ENCODE measurements at regions not wholly inside any gene's neighbourhood (a gene's known extent, or its start where the extent isn't known, plus 50 kb on each side); places are given as distances from the start of the nearest gene placed in this dataset.

DNA sequence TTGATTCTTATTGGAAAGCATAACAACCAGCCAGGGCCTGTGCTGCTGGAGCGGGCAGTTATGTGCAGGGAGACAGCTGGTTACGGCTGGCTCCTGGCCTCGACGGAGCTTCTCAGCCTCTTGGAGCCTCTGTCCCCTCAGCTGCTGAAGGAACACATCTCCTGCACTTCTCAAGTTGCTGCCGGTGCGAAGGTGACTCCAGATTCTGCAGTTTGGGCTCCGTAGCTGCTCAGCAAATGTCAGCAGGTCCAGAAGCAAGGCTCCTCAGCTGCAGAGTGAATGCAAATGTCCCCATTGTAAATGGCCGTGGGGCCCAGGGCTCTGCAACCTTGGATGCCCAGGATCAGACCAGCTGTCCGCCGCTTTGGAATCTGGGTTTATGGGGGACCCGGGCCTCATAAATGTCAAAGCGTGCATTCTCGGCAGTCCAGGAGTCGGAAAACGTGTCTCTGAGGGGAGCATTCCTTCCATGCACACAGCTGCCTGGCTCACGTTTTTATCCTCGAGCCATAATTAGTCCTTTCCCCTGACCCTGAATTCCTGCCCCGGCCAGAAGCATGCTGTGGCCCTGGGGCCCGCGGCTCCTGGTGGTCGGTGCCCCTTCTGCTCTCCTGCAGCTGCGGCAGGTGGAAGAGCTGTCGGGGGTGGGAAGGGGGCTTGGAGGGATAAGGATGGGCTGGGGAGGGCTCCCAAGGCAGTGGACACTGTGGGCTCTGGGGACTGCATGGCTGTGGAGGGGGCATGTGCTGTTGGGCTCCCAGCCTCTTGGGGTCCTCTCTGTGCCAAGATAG is 106.0 kb downstream of the KIF26A start:
- TF ChIP-seq TAF1 (IDR thresholded peaks at IDR 0.05; ENCODE audit: borderline replicate concordance, low read depth, low read length) (no peak), POLR2A (IDR thresholded peaks at IDR 0.05; ENCODE audit: low read depth, low read length) (no peak), POLR2AphosphoS5 (IDR thresholded peaks at IDR 0.05; ENCODE audit: low read depth, low read length) (no peak)
- no peak for FAIRE-seq
- DNase-seq (ENCODE audit: insufficient read length) = no peak

DNA sequence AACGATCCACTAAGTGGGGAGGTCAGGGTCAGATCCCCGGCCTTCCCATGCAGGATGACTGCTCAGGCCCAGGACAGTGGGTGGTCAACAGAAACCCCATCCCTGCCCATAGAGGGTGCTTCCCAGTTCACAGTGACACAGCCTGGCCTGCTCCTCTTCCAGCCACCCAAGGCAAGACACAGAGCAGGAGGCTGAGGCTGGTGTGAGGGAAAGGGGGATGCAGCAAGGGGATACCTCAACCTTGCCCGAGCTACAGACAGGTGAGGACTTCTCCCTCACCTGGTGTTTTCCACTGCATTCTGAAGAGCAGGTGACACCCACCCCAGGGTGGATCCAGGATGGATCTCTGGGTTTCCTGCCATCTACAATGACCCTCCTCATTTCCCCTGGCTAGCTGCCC is 106.7 kb downstream of the KIF26A start:
- no peak for FAIRE-seq
- no peak for DNase-seq (ENCODE audit: insufficient read length)
- no peak for TF ChIP-seq POLR2A (IDR thresholded peaks at IDR 0.05; ENCODE audit: low read depth, low read length)
- no peak for TF ChIP-seq TAF1 (IDR thresholded peaks at IDR 0.05; ENCODE audit: borderline replicate concordance, low read depth, low read length)
- TF ChIP-seq POLR2AphosphoS5 (IDR thresholded peaks at IDR 0.05; ENCODE audit: low read depth, low read length) = no peak

DNA sequence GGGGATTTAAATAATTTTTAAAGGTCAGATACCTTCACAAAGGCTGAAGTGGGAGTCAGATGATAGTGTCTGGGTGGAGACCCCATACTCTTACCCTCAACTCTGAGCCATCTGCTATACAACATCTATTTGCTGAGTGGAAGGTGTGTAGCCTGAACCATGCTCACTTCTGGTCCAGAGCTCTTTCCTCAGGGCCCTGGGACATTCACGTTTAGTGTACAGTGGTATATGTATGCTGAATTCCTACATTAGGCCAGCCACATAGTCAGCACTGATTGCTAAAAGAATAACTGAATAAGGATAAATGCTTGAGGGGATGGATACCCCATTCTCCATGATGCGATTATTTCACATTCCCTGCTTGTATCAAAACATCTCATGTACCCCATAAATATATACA is 107.3 kb downstream of the KIF26A start:
- no peak for TF ChIP-seq POLR2AphosphoS5 (IDR thresholded peaks at IDR 0.05; ENCODE audit: low read depth, low read length)
- TF ChIP-seq POLR2A (IDR thresholded peaks at IDR 0.05; ENCODE audit: low read depth, low read length) = no peak
- TF ChIP-seq TAF1 (IDR thresholded peaks at IDR 0.05; ENCODE audit: borderline replicate concordance, low read depth, low read length) = no peak
- no peak for DNase-seq (ENCODE audit: insufficient read length)
- FAIRE-seq = no peak

DNA sequence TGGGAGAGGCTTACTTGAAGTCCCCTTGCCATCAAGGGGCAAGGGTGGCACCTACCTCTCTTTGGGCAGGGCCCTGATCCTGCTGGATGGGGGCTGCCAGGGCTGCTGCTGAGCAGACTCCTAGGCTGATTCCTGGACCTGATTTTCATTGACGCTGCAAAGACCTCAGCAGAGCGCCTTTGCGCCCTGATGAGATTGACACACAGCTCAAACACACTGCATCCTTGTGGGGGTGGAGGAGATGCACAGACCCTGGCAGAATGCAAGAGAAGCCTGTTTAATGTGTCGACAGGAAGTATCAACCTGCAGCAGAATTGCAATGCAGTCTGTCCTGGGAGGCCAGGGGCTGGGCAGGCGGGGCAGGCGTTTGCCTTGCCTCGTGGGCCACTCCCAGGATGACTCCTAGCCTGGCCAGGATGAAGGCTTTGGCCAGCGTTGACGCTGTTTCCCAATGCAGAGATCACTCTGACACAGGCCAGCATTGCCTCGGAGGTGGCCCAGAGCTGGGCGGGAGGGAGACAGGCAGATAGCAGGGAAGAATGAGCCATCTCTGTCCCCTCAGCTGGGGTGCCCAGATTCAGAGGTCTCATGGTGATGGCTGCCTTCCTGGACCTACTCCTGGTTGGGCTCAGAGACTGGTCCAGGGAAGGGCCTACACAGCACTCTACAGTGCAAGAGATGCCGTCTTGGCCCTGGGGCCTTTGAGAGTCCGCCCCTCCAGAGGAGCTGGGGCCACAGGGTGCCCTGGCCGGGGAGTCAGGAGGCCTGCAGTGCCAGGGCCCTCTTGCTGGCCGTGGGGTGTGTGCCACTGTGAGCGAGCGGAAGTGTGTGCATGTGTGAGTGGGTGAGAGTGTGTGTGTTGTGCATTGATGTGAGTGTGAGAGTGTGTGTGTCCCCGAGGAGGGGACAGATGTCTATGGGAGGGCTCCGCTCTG is 108.3 kb downstream of the KIF26A start:
- DNase-seq (ENCODE audit: insufficient read length) = no peak
- FAIRE-seq = no peak
- TF ChIP-seq POLR2A (IDR thresholded peaks at IDR 0.05; ENCODE audit: low read depth, low read length) (no peak), POLR2AphosphoS5 (IDR thresholded peaks at IDR 0.05; ENCODE audit: low read depth, low read length) (no peak), TAF1 (IDR thresholded peaks at IDR 0.05; ENCODE audit: borderline replicate concordance, low read depth, low read length) (no peak)

DNA sequence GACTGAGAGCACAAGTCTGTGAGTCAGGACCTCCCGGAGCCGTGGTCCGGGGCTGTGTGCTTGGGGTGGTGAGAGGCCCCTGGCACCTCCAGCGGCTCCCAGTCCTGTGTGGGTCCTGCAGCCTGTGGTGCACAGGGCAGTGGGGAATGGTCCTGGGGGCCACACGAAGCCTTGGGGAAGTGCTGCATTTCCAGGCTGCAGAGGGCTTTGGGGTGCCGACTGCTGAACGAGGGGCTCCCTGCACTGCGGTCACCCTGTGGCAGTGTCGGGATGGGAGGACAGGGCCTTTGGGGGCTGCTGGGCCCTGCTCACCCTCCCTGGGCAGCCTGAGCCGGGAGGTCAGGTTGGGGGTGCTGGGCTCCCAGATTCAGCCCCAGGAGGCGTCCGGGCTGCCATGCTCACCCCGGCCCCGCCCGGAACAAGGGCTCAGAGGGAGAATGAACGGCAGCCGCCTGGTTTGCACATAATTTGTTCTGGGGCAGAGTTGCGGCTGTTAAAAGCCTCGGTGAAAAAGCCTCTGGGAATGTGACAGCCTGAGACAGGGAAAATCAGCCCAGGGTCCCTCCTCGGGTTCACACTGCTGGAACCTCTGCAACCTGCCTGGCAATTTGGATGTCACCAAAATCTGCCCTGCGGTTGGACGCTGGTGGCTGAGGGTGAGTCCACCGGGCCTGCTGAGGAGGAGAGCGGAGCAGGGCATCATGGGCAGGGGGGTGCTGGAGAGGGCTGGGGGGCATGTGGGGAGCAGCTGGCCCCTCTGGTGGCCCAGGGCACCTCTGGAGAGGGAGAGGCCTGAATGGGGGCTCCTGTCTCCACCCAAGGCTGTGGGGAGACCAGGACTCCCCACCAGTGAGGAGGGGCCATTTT is 109.2 kb downstream of the KIF26A start:
- TF ChIP-seq TAF1 (IDR thresholded peaks at IDR 0.05; ENCODE audit: borderline replicate concordance, low read depth, low read length) = no peak
- no peak for TF ChIP-seq POLR2A (IDR thresholded peaks at IDR 0.05; ENCODE audit: low read depth, low read length)
- no peak for TF ChIP-seq POLR2AphosphoS5 (IDR thresholded peaks at IDR 0.05; ENCODE audit: low read depth, low read length)
- DNase-seq (ENCODE audit: insufficient read length) (no peak), FAIRE-seq (no peak)

DNA sequence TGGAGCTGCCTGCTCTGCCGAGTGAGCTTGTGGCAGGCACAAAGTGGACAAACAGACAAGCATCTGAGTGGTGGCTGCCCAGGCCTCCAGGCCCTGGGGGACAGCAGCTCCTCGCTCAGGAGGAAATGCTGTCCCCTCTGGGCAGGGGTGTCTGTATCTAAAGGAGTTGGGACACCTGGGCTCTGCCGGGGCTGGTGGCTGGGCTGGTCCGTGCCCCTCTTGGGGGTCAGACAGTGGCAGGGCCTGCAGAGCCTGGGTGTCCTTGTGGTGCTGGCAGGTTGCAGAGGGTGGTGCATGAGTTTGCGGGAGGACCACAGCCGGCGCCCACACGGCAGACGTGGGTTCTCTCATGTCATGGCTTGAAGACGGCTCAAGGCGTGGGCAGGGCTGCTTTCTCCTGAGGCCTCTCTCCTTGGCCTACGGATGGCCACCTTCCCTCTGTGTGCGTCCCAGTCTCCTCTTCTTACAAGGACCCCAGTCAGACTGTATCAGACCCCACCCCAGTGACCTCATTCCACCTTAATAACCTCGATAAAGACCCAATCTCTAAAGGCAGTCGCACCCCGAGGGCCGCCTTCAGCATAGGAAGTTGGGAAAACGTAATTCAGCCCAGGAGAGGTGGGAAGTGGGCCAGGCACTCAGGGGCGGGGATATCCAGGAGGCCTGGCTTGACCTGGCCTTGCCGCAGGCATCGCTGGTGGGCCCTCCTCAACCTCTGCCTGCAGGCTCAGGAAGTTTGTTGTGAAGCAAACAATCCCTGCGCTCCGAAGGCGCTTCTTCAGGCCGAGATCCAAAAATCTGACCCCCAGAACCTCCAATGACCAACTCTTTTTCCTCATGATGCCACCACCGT is 110.0 kb downstream of the KIF26A start:
- DNase-seq (ENCODE audit: insufficient read length) (no peak), FAIRE-seq (no peak)
- TF ChIP-seq POLR2AphosphoS5 (IDR thresholded peaks at IDR 0.05; ENCODE audit: low read depth, low read length) (no peak), TAF1 (IDR thresholded peaks at IDR 0.05; ENCODE audit: borderline replicate concordance, low read depth, low read length) (no peak), POLR2A (IDR thresholded peaks at IDR 0.05; ENCODE audit: low read depth, low read length) (no peak)

DNA sequence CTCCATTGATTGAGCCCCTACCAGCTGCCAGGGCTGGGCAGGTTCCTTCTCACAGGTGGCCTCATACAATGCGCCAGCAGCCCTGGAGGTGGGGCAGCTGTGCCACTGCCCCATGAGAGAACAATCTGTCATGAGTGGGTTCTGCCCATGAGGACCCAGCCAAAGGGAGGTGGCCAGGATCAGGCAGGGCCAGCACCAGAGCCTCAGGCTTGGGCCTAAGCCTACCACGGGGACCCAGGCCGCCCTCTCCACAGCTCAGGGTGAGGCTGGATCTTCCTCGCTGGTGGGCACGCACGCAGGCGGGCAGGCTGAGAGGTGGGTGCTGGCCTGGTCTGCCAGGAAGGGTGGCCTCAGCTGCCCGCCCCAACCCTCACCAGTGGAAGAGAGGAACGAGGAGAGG is 110.7 kb downstream of the KIF26A start:
- TF ChIP-seq POLR2A (IDR thresholded peaks at IDR 0.05; ENCODE audit: low read depth, low read length) (no peak), TAF1 (IDR thresholded peaks at IDR 0.05; ENCODE audit: borderline replicate concordance, low read depth, low read length) (no peak), POLR2AphosphoS5 (IDR thresholded peaks at IDR 0.05; ENCODE audit: low read depth, low read length) (no peak)
- FAIRE-seq = no peak

DNA sequence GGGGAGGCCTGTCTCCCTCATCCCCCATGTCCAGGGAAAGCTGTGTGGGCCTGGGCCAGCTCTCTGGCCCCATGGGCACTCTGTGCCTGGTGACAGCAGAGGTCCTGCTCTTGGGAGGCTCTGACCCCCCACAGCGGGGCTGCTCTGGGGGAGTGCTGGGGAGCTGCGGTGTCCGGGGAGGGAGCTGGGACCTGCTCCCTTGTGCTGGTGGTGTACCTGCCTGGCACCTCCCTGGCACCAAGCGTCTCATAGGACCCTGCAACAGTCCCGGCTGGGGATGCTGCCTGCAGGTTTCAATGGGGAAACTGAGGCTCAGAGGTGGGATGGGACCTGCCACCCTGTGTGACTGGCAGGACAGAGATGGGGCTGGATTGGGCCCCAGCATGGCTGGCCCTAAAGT is 111.3 kb downstream of the KIF26A start:
- DNase-seq (ENCODE audit: insufficient read length) (no peak), FAIRE-seq (no peak)

More for the DNA sequence above, 110.7 kb downstream of the KIF26A start:
- no peak for DNase-seq (ENCODE audit: insufficient read length)

DNA sequence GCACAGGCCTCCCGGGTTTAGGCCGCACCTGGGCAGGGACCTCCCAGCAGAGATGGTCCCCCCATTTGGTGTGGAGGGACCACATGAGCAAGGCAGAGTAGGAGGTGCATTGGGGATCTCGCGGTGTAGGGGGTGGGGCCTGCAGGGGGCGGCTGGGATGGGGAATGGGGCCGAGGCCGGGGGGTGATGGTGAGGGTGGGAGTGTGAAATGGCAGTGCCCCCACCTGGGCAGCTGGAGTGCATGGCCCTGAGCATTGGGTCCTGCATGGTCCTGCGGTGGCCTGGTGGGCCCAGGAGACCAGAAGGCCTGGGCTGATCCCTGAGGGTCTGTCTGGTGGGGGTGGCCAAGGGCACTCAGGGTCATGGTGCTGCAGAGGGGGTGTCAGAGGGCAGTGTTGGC is 111.8 kb downstream of the KIF26A start:
- no peak for TF ChIP-seq POLR2AphosphoS5 (IDR thresholded peaks at IDR 0.05; ENCODE audit: low read depth, low read length)
- TF ChIP-seq TAF1 (IDR thresholded peaks at IDR 0.05; ENCODE audit: borderline replicate concordance, low read depth, low read length) = no peak
- TF ChIP-seq POLR2A (IDR thresholded peaks at IDR 0.05; ENCODE audit: low read depth, low read length) = no peak
- no peak for FAIRE-seq
- DNase-seq (ENCODE audit: insufficient read length) = no peak

More for the DNA sequence above, 111.3 kb downstream of the KIF26A start:
- TF ChIP-seq POLR2AphosphoS5 (IDR thresholded peaks at IDR 0.05; ENCODE audit: low read depth, low read length) = no peak
- TF ChIP-seq TAF1 (IDR thresholded peaks at IDR 0.05; ENCODE audit: borderline replicate concordance, low read depth, low read length) = no peak
- TF ChIP-seq POLR2A (IDR thresholded peaks at IDR 0.05; ENCODE audit: low read depth, low read length) = no peak

All from GM12892 (cell line).